ENCODE measurements at regions not wholly inside any gene's neighbourhood (a gene's known extent, or its start where the extent isn't known, plus 50 kb on each side); places are given as distances from the start of the nearest gene placed in this dataset.

- Histone ChIP-seq H3K4me3 (replicated peaks; ENCODE audit: insufficient read depth, low read length) (no peak overlapping the region), H3K27me3 (ENCODE audit: insufficient read depth, poor library complexity, severe bottlenecking) (no peaks in the 10 kb centered on the region), H3K27ac (replicated peaks) (no peak overlapping the region)
- TF ChIP-seq SPI1 (IDR thresholded peaks at IDR 0.05; ENCODE audit: borderline replicate concordance, low read depth) (no peak), GABPA (IDR thresholded peaks at IDR 0.05; ENCODE audit: low read depth) (no peak), POLR2AphosphoS5 (IDR thresholded peaks at IDR 0.05; ENCODE audit: low read depth) (no peak), REST (IDR thresholded peaks at IDR 0.05; ENCODE audit: insufficient replicate concordance, low read depth) (no peak), CTCF (IDR thresholded peaks at IDR 0.05; ENCODE audit: insufficient read depth, low read length) (no peak)
- no peak for DNase-seq (ENCODE audit: low read depth in 1 of 2, low spot score in 1 of 2)
Measured at GRCh38 chr10:130807096-130807495, 504.4 kb downstream of the TCERG1L start.

- no peak for DNase-seq (ENCODE audit: low read depth in 1 of 2, low spot score in 1 of 2)
- TF ChIP-seq POLR2AphosphoS5 (IDR thresholded peaks at IDR 0.05; ENCODE audit: low read depth) (no peak), SPI1 (IDR thresholded peaks at IDR 0.05; ENCODE audit: borderline replicate concordance, low read depth) (no peak), GABPA (IDR thresholded peaks at IDR 0.05; ENCODE audit: low read depth) (no peak), REST (IDR thresholded peaks at IDR 0.05; ENCODE audit: insufficient replicate concordance, low read depth) (no peak), CTCF (IDR thresholded peaks at IDR 0.05; ENCODE audit: insufficient read depth, low read length) (no peak)
Measured at GRCh38 chr10:130807721-130808120, 503.8 kb downstream of the TCERG1L start.

GRCh38 chr10:130808243-130808642, 503.3 kb downstream of the TCERG1L start:
- DNase-seq (ENCODE audit: low read depth in 1 of 2, low spot score in 1 of 2): no peak
- TF ChIP-seq CTCF (IDR thresholded peaks at IDR 0.05; ENCODE audit: insufficient read depth, low read length): no peak
- TF ChIP-seq REST (IDR thresholded peaks at IDR 0.05; ENCODE audit: insufficient replicate concordance, low read depth): no peak
- no peak for TF ChIP-seq POLR2AphosphoS5 (IDR thresholded peaks at IDR 0.05; ENCODE audit: low read depth)
- no peak for TF ChIP-seq SPI1 (IDR thresholded peaks at IDR 0.05; ENCODE audit: borderline replicate concordance, low read depth)
- TF ChIP-seq GABPA (IDR thresholded peaks at IDR 0.05; ENCODE audit: low read depth): no peak
- no peak overlapping the region for H3K4me3 ChIP-seq (replicated peaks; ENCODE audit: insufficient read depth, low read length)
- no peaks in the 10 kb centered on the region for H3K27me3 ChIP-seq (ENCODE audit: insufficient read depth, poor library complexity, severe bottlenecking)
- H3K27ac ChIP-seq (replicated peaks): no peak overlapping the region

More at GRCh38 chr10:130807721-130808120, 503.8 kb downstream of the TCERG1L start:
- Histone ChIP-seq H3K27me3 (ENCODE audit: insufficient read depth, poor library complexity, severe bottlenecking) (no peaks in the 10 kb centered on the region), H3K27ac (replicated peaks) (no peak overlapping the region), H3K4me3 (replicated peaks; ENCODE audit: insufficient read depth, low read length) (no peak overlapping the region)
